ENCODE measurements at regions not wholly inside any gene's neighbourhood (a gene's known extent, or its start where the extent isn't known, plus 50 kb on each side); places are given as distances from the start of the nearest gene placed in this dataset.
"Not testable (repeated sequence)": the region's sequence is repeated elsewhere in the genome, so short reads cannot be mapped to it uniquely, and the experiment has no call there.

- in situ Hi-C loops (cut with MboI; ENCODE audit: low sequenced_read_pairs), result no loop called here
Measured at GRCh38 chrX:130467936-130468335, 66.1 kb downstream of the RBMX2 start.

GRCh38 chrX:130468395-130468923, 66.7 kb downstream of the RBMX2 start:
- in situ Hi-C loops (cut with MboI; ENCODE audit: low sequenced_read_pairs), result no loop called here

- in situ Hi-C loops (cut with MboI; ENCODE audit: low sequenced_read_pairs), result no loop called here
Measured at GRCh38 chrX:130482871-130483270, 81.1 kb downstream of the RBMX2 start.

- in situ Hi-C loops (cut with MboI; ENCODE audit: low sequenced_read_pairs), result no loop called here
Measured at GRCh38 chrX:130485870-130486269, 84.1 kb downstream of the RBMX2 start.

GRCh38 chrX:130495502-130495901, 93.7 kb downstream of the RBMX2 start:
- in situ Hi-C loops (cut with MboI; ENCODE audit: low sequenced_read_pairs), result not testable (repeated sequence)

GRCh38 chrX:130497531-130497930, 95.7 kb downstream of the RBMX2 start:
- in situ Hi-C loops (cut with MboI; ENCODE audit: low sequenced_read_pairs), result no loop called here

- in situ Hi-C loops (cut with MboI; ENCODE audit: low sequenced_read_pairs), result no loop called here
Measured at GRCh38 chrX:130498653-130499274, 97.0 kb downstream of the RBMX2 start.

- in situ Hi-C loops (cut with MboI; ENCODE audit: low sequenced_read_pairs), result no loop called here
Measured at GRCh38 chrX:130502016-130502570, 100.3 kb downstream of the RBMX2 start.

GRCh38 chrX:130504019-130504418, 102.2 kb downstream of the RBMX2 start:
- in situ Hi-C loops (cut with MboI; ENCODE audit: low sequenced_read_pairs), result no loop called here

GRCh38 chrX:130507015-130507414, 105.2 kb downstream of the RBMX2 start:
- in situ Hi-C loops (cut with MboI; ENCODE audit: low sequenced_read_pairs), result no loop called here

GRCh38 chrX:130512534-130512933, 110.7 kb downstream of the RBMX2 start:
- in situ Hi-C loops (cut with MboI; ENCODE audit: low sequenced_read_pairs), result not testable (repeated sequence)

GRCh38 chrX:130516123-130516522, 114.3 kb downstream of the RBMX2 start:
- in situ Hi-C loops (cut with MboI; ENCODE audit: low sequenced_read_pairs), result no loop called here

GRCh38 chrX:130523460-130524394, 121.9 kb downstream of the RBMX2 start:
- in situ Hi-C loops (cut with MboI; ENCODE audit: low sequenced_read_pairs), result no loop called here

- in situ Hi-C loops (cut with MboI; ENCODE audit: low sequenced_read_pairs), result loop anchor here (25.0 kb wide), 1 partner anchor 388 kb away; the partner anchor contains the start of gene ENOX2
Measured at GRCh38 chrX:130524476-130525194, 122.8 kb downstream of the RBMX2 start.

GRCh38 chrX:130529531-130529930, 127.7 kb downstream of the RBMX2 start:
- in situ Hi-C loops (cut with MboI; ENCODE audit: low sequenced_read_pairs), result loop anchor here (25.0 kb wide), 1 partner anchor 383 kb away; the partner anchor contains the start of gene ENOX2

GRCh38 chrX:130531066-130531465, 129.3 kb downstream of the RBMX2 start:
- in situ Hi-C loops (cut with MboI; ENCODE audit: low sequenced_read_pairs), result loop anchor here (25.0 kb wide), 1 partner anchor 381 kb away; the partner anchor contains the start of gene ENOX2

- in situ Hi-C loops (cut with MboI; ENCODE audit: low sequenced_read_pairs), result loop anchor here (25.0 kb wide), 1 partner anchor 372 kb away; the partner anchor contains the start of gene ENOX2
Measured at GRCh38 chrX:130539721-130540321, 138.0 kb downstream of the RBMX2 start.

GRCh38 chrX:130543603-130544325, 142.0 kb downstream of the RBMX2 start:
- in situ Hi-C loops (cut with MboI; ENCODE audit: low sequenced_read_pairs), result loop anchor here (25.0 kb wide), 1 partner anchor 369 kb away; the partner anchor contains the start of gene ENOX2

GRCh38 chrX:130545796-130546195, 144.0 kb downstream of the RBMX2 start:
- in situ Hi-C loops (cut with MboI; ENCODE audit: low sequenced_read_pairs), result loop anchor here (25.0 kb wide), 1 partner anchor 367 kb away; the partner anchor contains the start of gene ENOX2

Measured in HL-60/S4 treated with phorbol 12-myristate 13-acetate at 8.2 ng/mL for 4 days and 3 days (cell line).